ENCODE measurements at regions not wholly inside any gene's neighbourhood (a gene's known extent, or its start where the extent isn't known, plus 50 kb on each side); places are given as distances from the start of the nearest gene placed in this dataset.

DNA sequence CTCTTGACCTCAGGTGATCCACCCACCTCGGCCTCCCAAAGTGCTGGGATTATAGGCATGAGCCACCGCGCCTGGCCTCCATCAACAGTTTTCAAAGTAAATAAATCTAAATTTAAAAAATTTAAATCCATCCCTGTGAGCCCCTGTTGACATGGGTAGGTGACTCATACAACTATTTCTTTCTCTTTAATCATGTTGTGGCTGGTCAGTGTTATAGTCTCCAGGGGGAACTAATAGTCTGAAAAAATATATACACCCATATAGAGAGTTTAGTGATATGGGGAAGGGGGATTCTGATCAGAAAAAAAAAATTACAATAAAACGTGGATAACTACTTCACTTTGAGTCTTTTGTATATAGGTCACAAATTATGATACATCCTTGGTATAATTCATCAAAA, 159.2 kb downstream of the ZNF608 start:
- TF ChIP-seq POLR2A (IDR thresholded peaks at IDR 0.05): no peak
- TF ChIP-seq, protein P1, sequence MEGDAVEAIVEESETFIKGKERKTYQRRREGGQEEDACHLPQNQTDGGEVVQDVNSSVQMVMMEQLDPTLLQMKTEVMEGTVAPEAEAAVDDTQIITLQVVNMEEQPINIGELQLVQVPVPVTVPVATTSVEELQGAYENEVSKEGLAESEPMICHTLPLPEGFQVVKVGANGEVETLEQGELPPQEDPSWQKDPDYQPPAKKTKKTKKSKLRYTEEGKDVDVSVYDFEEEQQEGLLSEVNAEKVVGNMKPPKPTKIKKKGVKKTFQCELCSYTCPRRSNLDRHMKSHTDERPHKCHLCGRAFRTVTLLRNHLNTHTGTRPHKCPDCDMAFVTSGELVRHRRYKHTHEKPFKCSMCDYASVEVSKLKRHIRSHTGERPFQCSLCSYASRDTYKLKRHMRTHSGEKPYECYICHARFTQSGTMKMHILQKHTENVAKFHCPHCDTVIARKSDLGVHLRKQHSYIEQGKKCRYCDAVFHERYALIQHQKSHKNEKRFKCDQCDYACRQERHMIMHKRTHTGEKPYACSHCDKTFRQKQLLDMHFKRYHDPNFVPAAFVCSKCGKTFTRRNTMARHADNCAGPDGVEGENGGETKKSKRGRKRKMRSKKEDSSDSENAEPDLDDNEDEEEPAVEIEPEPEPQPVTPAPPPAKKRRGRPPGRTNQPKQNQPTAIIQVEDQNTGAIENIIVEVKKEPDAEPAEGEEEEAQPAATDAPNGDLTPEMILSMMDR (IDR thresholded peaks at IDR 0.05): no peak

All from right lobe of liver (tissue), 4 donors.